HK-2 (cell line): ENCODE measurements at regions not wholly inside any gene's neighbourhood (a gene's known extent, or its start where the extent isn't known, plus 50 kb on each side); places are given as distances from the start of the nearest gene placed in this dataset.

Experiments used
- DNase-seq: peaks from one replicate; pipeline ENCODE4 v3.0.0-alpha.2; 2018; ENCODE audit not compliant: unreplicated experiment

GRCh38 chr13:99027661-99028425 is 50.0 kb upstream of the DOCK9 start:
- no peak for DNase-seq

DNA sequence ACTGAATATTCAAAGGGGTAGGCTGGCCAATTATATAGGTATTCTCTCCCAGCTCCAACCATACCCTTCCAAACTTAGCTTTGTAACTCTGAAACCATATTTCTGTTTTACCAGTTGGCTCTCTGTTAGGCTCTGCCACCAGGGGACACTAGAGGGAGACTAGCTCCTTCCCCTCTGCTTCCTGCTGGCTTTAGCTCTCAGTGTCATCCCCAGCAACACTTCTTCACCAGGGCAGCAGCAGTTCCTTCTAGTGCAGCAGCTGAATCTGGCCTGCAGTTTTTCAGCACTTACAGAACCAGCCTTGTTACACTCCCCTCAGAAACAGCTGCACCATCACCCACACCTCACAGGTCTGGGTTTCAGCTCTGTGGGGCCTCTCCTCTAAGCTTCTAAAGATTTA is 51.0 kb upstream of the DOCK9 start:
- no peak for DNase-seq

- no peak for DNase-seq
Measured at GRCh38 chr13:99029576-99029975, 51.7 kb upstream of the DOCK9 start.

- DNase-seq: no peak
Measured at GRCh38 chr13:99030326-99030725, 52.5 kb upstream of the DOCK9 start.

- no peak for DNase-seq
Measured at GRCh38 chr13:99031832-99032231, 54.0 kb upstream of the DOCK9 start.

- no peak for DNase-seq
Measured at GRCh38 chr13:99033814-99034213, 56.0 kb upstream of the DOCK9 start.

DNA sequence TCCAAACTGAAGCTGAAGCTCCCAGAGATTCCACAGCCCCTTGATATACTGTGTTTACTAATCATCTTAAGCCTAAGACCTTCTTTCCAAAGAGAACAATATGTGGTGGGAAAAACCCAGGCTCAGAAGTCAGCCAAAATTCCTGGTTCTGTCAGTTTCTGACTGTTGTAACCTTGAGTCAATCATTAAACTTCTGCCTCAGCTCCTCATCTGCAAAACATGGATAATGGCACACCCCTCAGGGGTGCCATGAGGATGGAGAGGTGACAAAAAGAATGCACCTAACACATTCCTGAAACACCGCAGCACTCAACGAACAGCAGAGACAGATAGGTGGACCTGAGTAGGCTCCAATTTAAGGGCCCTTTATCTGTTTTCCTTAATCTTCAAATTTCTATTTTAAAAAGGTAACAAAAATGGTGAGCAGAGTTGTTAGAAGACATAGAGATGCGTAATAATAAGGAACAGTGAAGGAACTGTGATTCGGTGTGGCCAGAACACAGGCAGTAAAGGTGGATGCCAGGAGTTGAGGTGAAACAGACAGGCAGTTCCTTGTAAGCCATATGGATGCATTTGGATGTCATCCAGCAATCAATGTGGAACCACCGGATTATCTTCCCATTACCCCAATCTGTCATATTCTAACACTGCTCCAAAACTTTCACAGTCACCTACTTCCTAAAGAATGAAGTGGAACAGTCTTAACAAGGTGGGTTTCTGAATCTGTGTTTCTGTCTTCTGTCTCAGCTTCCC is 56.6 kb upstream of the DOCK9 start:
- DNase-seq: no peak

DNA sequence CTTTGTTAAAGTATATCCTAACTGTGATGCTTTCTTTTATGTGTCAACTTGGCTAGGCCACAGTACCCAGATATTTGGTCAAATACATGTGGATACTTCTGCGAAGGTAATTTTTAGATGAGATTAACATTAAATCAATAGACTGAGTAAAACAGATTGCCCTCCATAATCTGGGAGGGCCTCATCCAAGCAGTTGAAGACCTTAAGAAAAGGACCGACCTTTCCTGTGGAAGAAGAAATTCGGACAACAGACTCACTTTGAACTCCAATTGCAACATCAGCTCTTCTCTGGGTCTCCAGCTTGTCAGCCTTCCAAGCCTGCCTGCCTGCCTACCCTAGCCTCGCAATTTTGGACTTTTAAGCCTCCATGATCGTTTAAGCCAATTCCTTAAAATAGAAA is 57.9 kb upstream of the DOCK9 start:
- DNase-seq: no peak

DNA sequence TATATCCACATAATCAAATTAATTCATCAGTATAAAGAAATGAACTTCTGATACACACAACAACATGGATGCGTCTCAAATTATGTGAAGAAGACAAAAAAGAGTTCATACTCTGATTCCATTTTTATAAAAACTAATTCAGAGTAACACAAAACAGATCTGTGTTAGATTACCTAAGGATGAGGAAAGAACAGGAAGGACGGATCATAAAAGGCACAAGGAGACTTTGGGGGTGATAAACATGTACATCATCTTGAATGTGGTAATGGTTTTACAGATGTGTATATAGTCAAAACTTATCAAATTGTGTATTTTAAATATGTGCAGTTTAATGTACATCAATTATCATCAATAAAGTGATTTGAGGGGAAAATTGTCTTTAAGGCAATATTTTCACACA is 59.9 kb upstream of the DOCK9 start:
- DNase-seq: no peak

DNA sequence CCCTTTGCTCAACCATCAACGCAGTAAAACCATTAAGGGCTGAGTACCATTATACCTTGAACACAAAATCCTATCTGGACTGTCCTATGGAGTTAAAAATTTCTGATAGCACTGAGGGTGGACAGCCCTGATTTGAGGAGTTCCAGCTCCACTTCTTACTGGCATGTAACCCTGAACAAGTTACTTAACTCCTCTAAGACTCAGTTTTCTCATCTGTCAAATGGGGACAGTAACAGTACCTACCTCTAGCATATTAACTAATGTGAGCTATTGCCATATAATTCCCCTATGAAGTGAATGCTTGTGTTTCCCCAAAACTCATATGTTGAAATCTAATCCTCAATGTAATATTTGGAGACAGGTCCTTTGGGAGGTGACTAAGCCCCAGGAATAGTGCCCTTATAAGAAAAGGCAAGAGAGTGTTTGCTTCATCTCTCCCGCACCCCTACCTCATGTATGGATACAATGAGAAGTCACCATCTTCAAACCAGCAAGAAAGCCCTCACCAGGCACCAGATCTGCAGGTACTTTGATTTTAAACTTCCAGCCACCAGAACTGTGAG is 61.9 kb upstream of the DOCK9 start:
- DNase-seq: no peak

GRCh38 chr13:99040536-99041131 is 62.8 kb upstream of the DOCK9 start:
- no peak for DNase-seq

DNA sequence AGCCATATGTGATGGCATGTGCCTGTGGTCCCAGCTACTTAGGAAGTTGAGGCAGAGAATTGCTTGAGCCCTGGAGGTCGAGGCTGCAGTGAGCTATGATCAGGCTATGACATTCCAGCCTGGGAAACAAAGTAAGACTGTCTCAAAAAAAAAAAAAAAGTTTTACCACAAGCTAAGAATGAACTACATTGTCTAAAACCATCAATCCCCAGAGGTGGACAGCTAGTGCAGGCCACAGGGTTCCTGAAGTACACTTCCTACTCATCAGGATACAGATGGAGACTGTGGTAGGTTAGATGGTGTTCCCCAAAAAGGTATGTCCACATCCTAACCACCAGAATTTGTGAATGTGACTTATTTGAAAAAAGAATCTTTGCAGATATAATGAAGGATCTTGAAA is 63.5 kb upstream of the DOCK9 start:
- DNase-seq: no peak

GRCh38 chr13:99041788-99042187 is 63.9 kb upstream of the DOCK9 start:
- DNase-seq: no peak

DNA sequence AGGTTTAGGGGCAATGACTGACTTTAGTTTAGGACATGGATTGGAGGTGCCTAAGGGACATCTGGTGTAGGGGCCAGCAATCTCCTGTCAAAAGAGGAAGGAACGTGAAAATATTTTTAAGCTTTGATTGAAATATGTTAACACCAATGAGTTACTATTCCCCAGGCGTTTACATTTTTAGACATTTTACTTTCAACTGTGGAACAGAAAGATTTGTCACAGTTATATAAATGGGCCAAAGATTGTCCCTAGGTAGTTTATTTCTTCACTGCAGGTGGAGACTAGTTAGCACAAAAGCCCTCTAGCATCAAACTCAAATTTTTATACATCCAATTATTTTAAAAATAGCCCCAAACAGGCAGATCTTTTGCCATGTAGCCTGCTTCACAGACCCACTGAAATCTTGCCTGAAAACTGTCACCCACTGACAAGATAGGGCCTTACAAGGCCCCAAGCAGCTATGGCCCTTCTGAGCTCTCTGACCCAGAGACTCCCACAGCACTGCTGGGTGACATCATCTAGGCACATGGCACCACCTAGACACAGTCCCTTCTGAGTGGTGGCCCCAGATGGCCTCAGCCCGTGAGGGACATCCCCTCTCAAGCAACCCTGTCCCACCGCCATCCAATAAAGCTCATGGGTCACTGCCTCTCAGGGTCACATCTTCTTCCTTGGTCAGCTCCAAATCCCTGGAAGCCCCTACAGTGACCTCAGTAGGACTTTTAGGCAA is 64.8 kb upstream of the DOCK9 start:
- no peak for DNase-seq

DNA sequence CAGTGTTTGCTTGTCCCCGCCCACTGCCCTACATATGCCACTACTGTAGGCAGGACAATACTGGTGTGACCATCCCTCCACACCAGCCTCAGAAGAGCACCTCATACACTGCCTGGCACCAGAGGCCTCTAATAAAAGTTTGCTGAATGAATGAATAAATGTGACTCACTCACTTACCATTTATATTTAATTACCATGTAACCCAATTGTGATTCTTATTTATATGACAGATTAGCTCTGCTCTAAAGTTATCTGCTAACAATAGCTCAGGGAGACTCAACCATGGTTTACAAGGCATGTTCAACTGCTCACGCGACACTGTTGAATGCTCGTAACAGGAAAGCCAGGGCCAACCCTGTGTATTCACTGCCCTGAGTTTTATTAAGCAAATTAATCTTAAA is 66.0 kb upstream of the DOCK9 start:
- DNase-seq: no peak

DNA sequence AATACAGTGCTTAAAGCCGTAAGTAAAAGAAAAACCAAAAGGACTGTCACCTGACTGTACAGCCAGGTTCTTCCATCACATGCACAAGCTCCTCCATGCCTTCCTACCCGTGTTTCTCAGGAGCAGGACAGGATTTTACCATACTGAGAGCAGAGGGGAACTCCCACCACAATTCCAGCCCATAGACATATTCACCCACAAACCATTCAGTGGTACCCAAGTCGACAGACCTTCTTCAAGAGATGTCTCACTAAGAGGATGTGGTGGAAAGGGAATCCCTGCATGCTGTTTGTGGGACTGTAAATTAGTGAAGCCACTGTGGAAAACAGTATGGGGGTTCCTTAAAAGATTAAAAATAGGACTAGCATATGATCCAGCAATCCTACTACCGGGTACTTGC is 66.9 kb upstream of the DOCK9 start:
- no peak for DNase-seq

DNA sequence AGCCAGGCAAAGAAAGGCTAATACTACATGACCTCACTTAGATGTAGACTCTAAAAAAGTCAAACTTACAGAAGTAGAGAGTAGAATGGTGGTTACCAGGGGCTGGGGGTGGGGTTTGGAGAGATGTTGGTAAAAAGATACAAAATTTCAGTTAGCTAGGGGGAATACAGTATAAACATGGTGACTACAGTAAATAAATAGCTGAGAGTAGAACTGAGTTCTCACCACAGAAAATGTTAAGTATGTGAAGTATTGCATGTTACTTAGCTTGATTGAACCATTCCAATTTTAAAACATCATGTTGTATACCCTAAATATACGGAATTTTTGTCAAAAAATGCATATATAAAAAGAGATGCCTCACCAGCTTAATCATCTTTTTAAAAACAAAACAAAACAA is 67.5 kb upstream of the DOCK9 start:
- DNase-seq: no peak

DNA sequence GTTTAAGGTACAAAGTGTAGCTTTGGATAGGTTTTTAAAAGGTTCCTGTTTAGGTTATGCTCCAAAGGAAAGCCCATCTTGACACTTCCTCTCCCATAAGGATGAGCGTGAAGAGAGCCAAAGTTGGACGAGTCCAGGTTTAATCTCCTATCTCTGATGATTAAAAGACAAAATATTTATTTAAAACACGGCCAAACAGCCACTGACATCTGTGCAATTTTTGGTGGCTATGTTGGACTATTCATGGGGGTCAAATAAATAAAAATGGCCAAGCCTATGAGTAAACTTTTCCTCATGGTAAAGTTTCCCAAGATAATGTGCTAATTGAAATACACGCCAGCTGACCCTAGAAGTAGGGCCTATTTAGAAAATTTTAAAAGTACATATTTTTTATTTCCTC is 69.0 kb upstream of the DOCK9 start:
- DNase-seq: no peak

GRCh38 chr13:99050983-99051488 is 73.2 kb upstream of the DOCK9 start:
- DNase-seq: no peak

DNA sequence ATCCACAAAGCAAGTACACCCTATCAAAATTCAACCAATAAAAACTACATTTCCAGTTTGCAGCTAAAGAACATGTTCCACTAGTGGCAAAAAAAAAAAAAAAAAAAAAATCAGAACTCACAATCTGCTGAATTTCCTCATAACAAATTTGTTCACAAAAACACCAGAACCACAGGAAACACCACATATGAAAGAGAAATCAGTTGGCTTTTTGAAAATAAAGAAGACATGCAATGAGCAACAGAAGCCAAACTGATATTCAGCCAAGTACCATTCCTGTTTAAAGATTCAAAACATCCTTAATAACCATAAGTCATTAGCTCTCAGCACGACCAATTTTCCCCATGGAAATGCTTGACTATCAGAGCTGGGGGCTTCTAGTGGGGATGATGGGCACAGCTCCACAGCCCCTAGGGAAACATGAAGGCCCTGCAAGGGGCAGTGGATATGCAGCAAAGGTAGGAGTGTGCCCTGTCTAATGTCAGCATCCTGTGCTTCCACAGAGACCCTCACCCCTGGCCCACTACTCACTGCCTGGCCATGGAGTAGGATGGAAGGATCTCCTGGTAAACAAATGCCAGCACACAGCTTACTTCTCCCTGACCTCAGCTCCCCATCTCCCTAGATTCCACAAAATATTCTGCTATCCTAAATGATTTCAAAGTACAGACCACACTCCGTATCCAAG is 74.0 kb upstream of the DOCK9 start:
- no peak for DNase-seq

GRCh38 chr13:99053636-99054233 is 75.9 kb upstream of the DOCK9 start:
- no peak for DNase-seq
